GM12878 (cell line): ENCODE measurements at regions not wholly inside any gene's neighbourhood (a gene's known extent, or its start where the extent isn't known, plus 50 kb on each side); places are given as distances from the start of the nearest gene placed in this dataset.

Source experiments
- ATAC-seq: fragments of 200-7000 bp; cut with Tn5 transposase; 3 replicates; pipeline ENCODE4 v1.9.1; 2020; ENCODE audit warnings: mild to moderate bottlenecking, moderate library complexity
- BruUV-seq: library from RNA; stranded (reverse); fragments of 400-500 nt; replicated peaks from 2 replicates; lab custom pipeline; 2021; lab: Mats Ljungman, UMichigan
- CTCF ChIA-PET: fragments of 300-600 bp; sonication (Branson Sonifier 250); formaldehyde crosslinking; extraction: SDS; loops from one replicate; lab custom pipeline; 2021; ENCODE audit warnings: inconsistent platforms; lab: Yijun Ruan, JAX
- POLR2A ChIA-PET: fragments of 350-600 bp; formaldehyde crosslinking; extraction: SDS; loops from one replicate; lab custom pipeline; 2021; ENCODE audit warnings: inconsistent platforms; lab: Charles Lee
- RAD21 ChIA-PET: fragments of 300-600 bp; sonication (Branson Sonifier 250); formaldehyde crosslinking; loops from one replicate; lab custom pipeline; 2023; ENCODE audit warnings: antibody characterized with exemption; ENCODE audit not compliant: unreplicated experiment; lab: Charles Lee
- SMC1A ChIA-PET: fragments of 300-600 bp; sonication (Branson Sonifier 250); formaldehyde crosslinking; loops from one replicate; lab custom pipeline; 2023; ENCODE audit not compliant: unreplicated experiment, uncharacterized antibody; lab: Charles Lee
- DNase-seq: peaks from one replicate; pipeline ENCODE4 v3.0.0-alpha.2; 2011; ENCODE audit warnings: low read depth, low spot score
- FAIRE-seq: peaks from 3 replicates; lab custom pipeline; 2011; peaks lifted over from hg19 to GRCh38; lab: Jason Lieb, UNC
- H2AFZ ChIP-seq: 2 replicates; pipeline ENCODE4 v1.6.0; 2011; ENCODE audit warnings: low read depth, low read length, control low read depth; ENCODE audit not compliant: control insufficient read depth
- H3K27ac ChIP-seq: 2 replicates; pipeline ENCODE4 v1.5.1; 2011; ENCODE audit warnings: control low read depth; ENCODE audit not compliant: control insufficient read depth, insufficient read depth
- H3K27me3 ChIP-seq, 2 experiments: replicated peaks in 1 of 2; 2 replicates each; pipeline versions ENCODE4 v1.6.0 to v1.6.1; 2011; ENCODE audit warnings: low read length in 1 of 2; ENCODE audit not compliant: control insufficient read depth in 2 of 2, insufficient read depth in 2 of 2
- H3K36me3 ChIP-seq, 2 experiments: 2 replicates each; pipeline ENCODE4 v1.5.1; 2011; ENCODE audit warnings: low read length in 1 of 2; ENCODE audit not compliant: control insufficient read depth in 2 of 2, insufficient read depth in 2 of 2
- H3K4me1 ChIP-seq: 2 replicates; pipeline ENCODE4 v1.6.1; 2011; ENCODE audit warnings: mild to moderate bottlenecking, low read length, moderate library complexity, mixed read lengths; ENCODE audit not compliant: control insufficient read depth, insufficient read depth
- H3K4me2 ChIP-seq: 2 replicates; pipeline ENCODE4 v1.6.0; 2011; ENCODE audit warnings: control low read depth; ENCODE audit not compliant: control insufficient read depth, insufficient read depth
- H3K4me3 ChIP-seq: fragments of 200-600 bp; sonication (generic); 2 replicates; pipeline ENCODE4 v1.5.1; 2016
- H3K79me2 ChIP-seq: 2 replicates; pipeline ENCODE4 v1.6.0; 2011; ENCODE audit warnings: low read length; ENCODE audit not compliant: control insufficient read depth, insufficient read depth
- H3K9ac ChIP-seq: 2 replicates; pipeline ENCODE4 v1.8.0; 2011; ENCODE audit warnings: low read length, control low read depth, mixed read lengths; ENCODE audit not compliant: control insufficient read depth, insufficient read depth
- H3K9me3 ChIP-seq: replicated peaks from 3 replicates; pipeline ENCODE4 v1.5.1; 2011; ENCODE audit warnings: mild to moderate bottlenecking, low read length; ENCODE audit not compliant: control insufficient read depth, insufficient read depth
- H4K20me1 ChIP-seq: 2 replicates; pipeline ENCODE4 v1.6.0; 2011; ENCODE audit not compliant: control insufficient read depth, insufficient read depth
- BCL11A ChIP-seq: IDR thresholded peaks from 2 replicates; pipeline ENCODE4 v1.6.1; 2011; ENCODE audit warnings: low read depth, low read length
- CBFB ChIP-seq: IDR thresholded peaks from 2 replicates; pipeline ENCODE4 v1.6.1; 2016; ENCODE audit warnings: antibody characterized with exemption, low read depth
- CEBPB ChIP-seq, 2 experiments: fragments of 150-350 bp in 1 of 2; IDR thresholded peaks; 2 replicates each; pipeline ENCODE4 v1.6.1; 2012 to 2014; ENCODE audit warnings: low read depth in 2 of 2, low read length in 2 of 2, borderline replicate concordance in 1 of 2, inconsistent platforms in 1 of 2
- IKZF1 ChIP-seq: fragments of 450-650 bp; conservative IDR thresholded peaks from 2 replicates; pipeline ENCODE4 v1.6.1; 2017; ENCODE audit warnings: antibody characterized with exemption, mild to moderate bottlenecking
- MAX ChIP-seq: IDR thresholded peaks from 2 replicates; pipeline ENCODE4 v1.6.1; 2012; ENCODE audit warnings: low read depth, low read length, improper control_type of control experiment
- NBN ChIP-seq: fragments of 450-650 bp; IDR thresholded peaks from 2 replicates; pipeline ENCODE4 v1.6.1; 2016
- PKNOX1 ChIP-seq: fragments of 450-650 bp; IDR thresholded peaks from 2 replicates; pipeline ENCODE4 v1.6.1; 2016; ENCODE audit warnings: mild to moderate bottlenecking
- RAD51 ChIP-seq: fragments of 450-650 bp; IDR thresholded peaks from 2 replicates; pipeline ENCODE4 v1.6.1; 2016; ENCODE audit warnings: moderate library complexity, mild to moderate bottlenecking, inconsistent platforms
- RCOR1 ChIP-seq: conservative IDR thresholded peaks from 2 replicates; pipeline ENCODE4 v1.6.1; 2012; ENCODE audit warnings: low read depth, low read length, improper control_type of control experiment
- SMAD1 ChIP-seq: fragments of 450-650 bp; IDR thresholded peaks from 2 replicates; pipeline ENCODE4 v1.6.1; 2018; ENCODE audit warnings: mild to moderate bottlenecking, low read depth; ENCODE audit not compliant: partially characterized antibody
- SMC3 ChIP-seq: IDR thresholded peaks from 2 replicates; pipeline ENCODE4 v1.6.1; 2011; ENCODE audit warnings: low read length, improper control_type of control experiment, borderline replicate concordance
- SRF ChIP-seq, 2 experiments: IDR thresholded peaks; 2 replicates each; pipeline ENCODE4 v1.6.1; 2011; ENCODE audit warnings: low read depth in 2 of 2, low read length in 2 of 2, mild to moderate bottlenecking in 1 of 2, moderate library complexity in 1 of 2
- YBX1 ChIP-seq: fragments of 450-650 bp; IDR thresholded peaks from 2 replicates; pipeline ENCODE4 v1.6.1; 2016; ENCODE audit warnings: antibody characterized with exemption
- ZBED1 ChIP-seq: IDR thresholded peaks from 2 replicates; pipeline ENCODE4 v1.6.1; 2016; ENCODE audit warnings: borderline replicate concordance
- ZNF384 ChIP-seq: IDR thresholded peaks from 2 replicates; pipeline ENCODE4 v1.6.1; 2012; ENCODE audit warnings: low read depth, mild to moderate bottlenecking, low read length, improper control_type of control experiment, borderline replicate concordance
- ZNF687 ChIP-seq: fragments of 450-650 bp; IDR thresholded peaks from 2 replicates; pipeline ENCODE4 v1.6.1; 2017; ENCODE audit warnings: mild to moderate bottlenecking, moderate library complexity
- WGBS: methylation state at CpG from one replicate; pipeline ENCODE4 v1.1.6; 2016; ENCODE audit warnings: low lambda C conversion rate; ENCODE audit not compliant: insufficient replicate concordance, insufficient coverage; ENCODE audit errors: missing lambda C conversion rate; 5-methylcytosine and 5-hydroxymethylcytosine counted together
- in situ Hi-C: fragments of 300-500 bp; cut with MboI; formaldehyde crosslinking; loops from 9 replicates; pipeline ENCODE4 v1.14.3; 2018; ENCODE audit warnings: mixed read lengths
- intact Hi-C: fragments of 100-400 bp; cut with micrococcal nuclease; formaldehyde crosslinking; loops from one replicate; pipeline ENCODE4 v1.14.2; 2022; ENCODE audit not compliant: unreplicated experiment

GRCh38 chr21:35232545-35233176 is 183.6 kb upstream of the RUNX1 start:
- Histone ChIP-seq H3K9ac (no peak overlapping the region), H4K20me1 (no peaks in the 10 kb centered on the region), H3K4me2 (no peak overlapping the region), H3K27ac (no peak overlapping the region), H3K27me3 (no peaks in the 10 kb centered on the region), H3K4me3 (no peak overlapping the region), H3K36me3 (no peaks in the 10 kb centered on the region), H3K9me3 (peaks cover 24% of the 10 kb centered on the region), H2AFZ (no peak overlapping the region)
- WGBS: 91% methylated on average over 11 of the region's 11 CpGs
- CTCF ChIA-PET: no interaction called here
- BruUV-seq: no TSS peak
- no peak for TF ChIP-seq SRF (IDR thresholded peaks at IDR 0.05; ENCODE audit: low read depth in 2 of 2, low read length in 2 of 2)
- no peak for TF ChIP-seq MAX
- TF ChIP-seq YBX1: no peak
- no peak for TF ChIP-seq NBN
- no peak for TF ChIP-seq BCL11A
- no peak for TF ChIP-seq SMC3
- no peak for TF ChIP-seq RCOR1
- TF ChIP-seq ZNF384: no peak
- no peak for TF ChIP-seq CEBPB (IDR thresholded peaks at IDR 0.05; ENCODE audit: borderline replicate concordance in 1 of 2, low read depth in 2 of 2, low read length in 2 of 2)
- no peak for TF ChIP-seq ZNF687
- no peak for TF ChIP-seq PKNOX1
- TF ChIP-seq SMAD1: no peak
- no peak for TF ChIP-seq ZBED1
- TF ChIP-seq IKZF1: no peak
- TF ChIP-seq RAD51: no peak
- TF ChIP-seq CBFB: no peak
- TF ChIP-seq, all 136 proteins: peak for 0
- Histone ChIP-seq H3K79me2 (no peaks in the 10 kb centered on the region), H3K4me1 (peaks cover 27% of the 10 kb centered on the region)
- no peak for ATAC-seq
- DNase-seq: no peak
- in situ Hi-C loops (no loop called here), intact Hi-C loops (no loop called here)
- ChIA-PET SMC1A (no interaction called here), RAD21 (no interaction called here), POLR2A (no interaction called here)
- no peak for FAIRE-seq
